SK-N-DZ (cell line): ENCODE measurements at regions not wholly inside any gene's neighbourhood (a gene's known extent, or its start where the extent isn't known, plus 50 kb on each side); places are given as distances from the start of the nearest gene placed in this dataset.
"Not testable (repeated sequence)": the region's sequence is repeated elsewhere in the genome, so short reads cannot be mapped to it uniquely, and the experiment has no call there.

ENCODE experiments used
- DNase-seq: peaks from one replicate; pipeline ENCODE4 v3.0.0-alpha.2; 2015; ENCODE audit warnings: low spot score

- DNase-seq = not testable (repeated sequence)
Measured at GRCh38 chr2:18939740-18940139, 350.4 kb upstream of the NT5C1B start.

DNA sequence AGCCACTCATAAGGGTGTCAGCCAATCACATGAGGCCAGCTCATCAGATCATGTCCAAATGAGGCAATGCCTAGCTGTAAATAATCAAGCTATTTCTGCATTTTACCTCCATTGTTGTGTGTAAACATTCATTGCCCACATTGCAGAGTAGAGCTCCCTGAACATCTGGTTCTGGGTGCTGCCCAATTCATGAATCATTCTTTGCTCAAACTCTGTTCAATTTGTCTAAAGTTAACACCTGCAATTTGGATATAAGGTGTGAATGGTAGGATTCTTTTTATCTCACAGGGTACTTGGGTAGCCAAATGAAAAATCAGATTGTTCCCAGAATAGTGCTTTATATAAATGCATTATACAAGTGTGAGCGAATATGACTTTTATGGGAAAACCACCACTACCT lies 345.5 kb upstream of the NT5C1B start:
- no peak for DNase-seq

DNA sequence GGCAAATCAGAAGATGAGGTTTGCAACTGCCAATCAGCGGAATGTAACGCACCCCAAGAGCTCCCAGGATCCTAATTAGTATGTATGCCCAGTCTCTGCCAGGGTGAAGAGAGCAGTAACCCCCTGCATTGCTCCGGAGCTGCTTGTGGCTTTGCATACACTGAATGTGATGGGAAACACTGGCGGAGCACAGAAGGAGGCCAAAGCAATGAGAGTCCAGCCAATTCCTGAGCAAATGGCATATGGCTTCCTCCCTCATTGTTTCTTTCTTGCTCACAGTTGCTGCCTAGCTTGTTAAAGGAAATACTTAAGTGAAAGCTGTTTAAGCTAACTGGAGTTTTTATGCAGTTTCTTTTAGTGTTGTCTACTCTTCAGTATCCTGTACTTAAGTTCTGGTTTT lies 343.5 kb upstream of the NT5C1B start:
- DNase-seq = no peak

DNA sequence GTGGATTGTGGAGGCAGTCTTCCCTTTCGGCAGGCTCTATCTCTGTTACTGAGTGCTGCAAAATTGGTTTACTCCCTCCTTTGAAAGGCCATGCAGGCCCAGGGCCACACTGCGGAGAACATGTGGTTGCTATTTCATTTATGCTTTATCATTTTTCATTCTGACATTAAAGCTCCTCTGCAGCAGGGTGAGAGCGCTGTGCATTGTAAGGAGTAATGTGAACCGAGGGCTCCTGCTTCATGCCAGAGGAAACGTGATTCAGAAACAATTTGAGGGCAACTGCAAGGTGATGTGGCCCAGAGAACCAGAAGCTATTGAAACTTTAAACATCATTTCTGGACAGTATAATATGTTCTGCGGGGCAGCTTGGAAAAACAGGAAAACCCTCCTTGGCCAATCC lies 341.6 kb upstream of the NT5C1B start:
- DNase-seq = no peak

DNA sequence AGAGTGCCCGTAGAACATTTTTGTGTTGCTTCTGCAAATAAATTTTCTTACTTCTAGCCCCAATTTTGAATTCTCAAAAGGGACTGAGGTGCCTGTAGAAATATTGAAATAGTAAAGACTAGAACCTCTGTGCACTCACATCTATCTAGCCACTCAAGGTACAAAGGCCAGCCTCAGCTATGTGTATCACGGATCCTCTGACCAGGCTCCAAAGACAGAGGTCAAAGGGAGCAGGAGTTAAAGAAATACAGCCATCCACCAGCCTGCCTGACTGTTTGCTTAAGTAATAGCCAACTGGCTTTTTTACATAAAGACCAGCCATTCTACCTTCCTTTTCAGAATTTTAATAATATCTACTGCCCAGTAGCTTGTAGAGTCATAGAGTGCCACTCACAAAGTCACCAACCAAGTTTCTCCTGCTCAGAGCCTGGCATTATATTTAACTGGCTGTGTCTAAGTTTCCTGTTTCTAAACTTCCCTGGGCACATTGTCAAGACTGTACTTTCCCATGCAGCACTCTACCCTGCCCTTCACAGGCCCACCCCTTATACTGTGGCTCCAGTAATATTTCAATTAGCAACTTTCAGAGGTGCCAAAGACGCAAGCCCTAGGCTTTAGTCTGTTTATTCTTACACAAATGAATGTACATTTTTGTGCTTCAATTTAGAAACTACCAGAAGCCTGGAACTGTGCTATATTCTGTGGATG lies 338.3 kb upstream of the NT5C1B start:
- DNase-seq = no peak

GRCh38 chr2:18926631-18927524 lies 337.5 kb upstream of the NT5C1B start:
- no peak for DNase-seq

DNA sequence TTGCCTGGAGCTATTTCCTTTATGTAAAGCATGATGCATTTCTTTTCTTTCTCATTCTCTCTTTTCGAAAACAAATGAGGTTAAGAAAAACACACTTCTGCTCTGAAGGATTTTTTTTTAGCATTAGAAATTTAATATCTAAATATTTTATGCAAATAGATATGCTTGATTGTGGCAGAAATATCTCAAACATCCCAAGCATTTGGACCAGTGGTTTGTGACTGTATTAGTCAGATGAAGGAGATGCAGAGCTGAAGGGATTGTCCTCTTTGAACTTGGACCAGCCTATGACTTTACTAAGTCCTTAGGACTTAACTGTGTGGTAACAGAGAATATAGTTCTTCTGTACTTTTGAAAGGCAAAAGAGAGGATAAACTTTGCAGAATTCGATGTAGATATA lies 335.9 kb upstream of the NT5C1B start:
- no peak for DNase-seq

- no peak for DNase-seq
Measured at GRCh38 chr2:18924886-18925285, 335.5 kb upstream of the NT5C1B start.

DNA sequence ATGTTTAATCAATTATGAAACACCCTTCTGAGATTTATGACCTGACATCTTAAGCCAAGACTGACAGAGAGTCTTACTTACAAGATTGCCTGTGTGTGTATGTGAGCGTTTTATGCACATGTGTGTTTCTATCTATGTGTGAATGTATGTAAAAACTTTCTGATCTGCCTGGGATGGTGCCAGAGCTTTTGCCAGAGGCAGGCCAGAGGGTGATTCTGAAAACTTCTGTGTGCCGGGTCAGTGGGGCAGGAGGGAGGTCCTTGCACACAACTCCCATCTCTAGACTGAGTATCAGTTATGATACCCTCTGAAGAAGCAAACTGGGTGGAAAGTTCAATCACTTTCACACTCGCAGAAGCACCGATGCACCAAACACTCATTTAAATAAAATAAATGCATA lies 335.0 kb upstream of the NT5C1B start:
- DNase-seq = no peak

DNA sequence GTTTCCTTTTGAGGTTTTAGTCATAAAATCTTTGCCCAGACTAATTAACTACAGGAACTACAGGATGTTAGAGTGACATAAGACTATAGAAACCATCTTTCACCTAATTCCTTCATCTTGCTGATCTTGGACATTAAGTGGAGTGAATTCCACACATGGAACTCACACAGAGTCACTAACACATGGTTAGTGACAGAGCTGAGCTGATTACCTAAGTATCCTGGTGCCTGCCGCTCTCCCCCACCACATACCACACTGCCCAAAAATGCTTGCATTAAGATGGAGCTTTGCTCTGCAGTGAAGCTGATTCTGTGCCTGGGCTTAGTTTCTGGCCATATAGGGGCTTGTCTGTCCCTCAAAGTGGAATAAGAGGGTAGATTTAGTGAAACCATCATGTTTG lies 332.9 kb upstream of the NT5C1B start:
- no peak for DNase-seq

DNA sequence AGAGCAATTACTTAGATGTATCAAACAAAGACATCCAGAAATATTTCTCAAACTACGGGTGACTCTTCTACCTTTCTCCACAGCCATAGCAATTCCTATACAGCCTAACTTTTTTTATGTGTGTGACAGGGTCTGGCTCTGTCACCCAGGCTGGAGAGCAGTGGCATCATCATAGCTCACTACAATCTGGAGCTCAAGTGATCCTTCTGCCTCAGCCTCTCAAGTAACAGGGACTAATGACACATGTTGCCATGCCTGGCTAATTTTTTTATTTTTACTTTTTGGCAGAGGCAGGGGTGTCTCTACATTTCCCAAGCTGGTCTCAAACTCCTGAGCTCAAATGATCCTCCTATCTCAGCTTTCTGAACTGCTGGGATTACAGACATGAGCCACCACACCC lies 328.9 kb upstream of the NT5C1B start:
- DNase-seq = no peak

DNA sequence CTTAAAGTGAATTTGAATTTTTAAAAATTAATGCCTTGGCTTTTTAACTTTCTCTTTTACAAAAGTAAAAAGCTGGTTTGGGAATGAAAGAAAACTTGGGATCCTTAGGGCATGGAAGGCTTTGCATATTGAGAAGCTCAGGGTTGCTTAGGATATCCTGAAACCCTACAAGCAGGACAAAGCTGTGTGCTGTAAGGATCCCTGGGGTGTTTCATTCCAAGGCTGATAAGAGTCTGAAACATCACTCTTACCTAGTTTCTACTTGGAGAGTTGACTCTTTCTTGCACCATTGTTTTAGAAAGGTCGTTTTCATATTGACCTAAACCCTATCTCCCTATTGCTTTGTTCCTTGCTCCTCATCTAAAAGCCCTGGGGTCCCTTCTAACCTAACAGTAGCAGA lies 325.9 kb upstream of the NT5C1B start:
- no peak for DNase-seq

- DNase-seq = no peak
Measured at GRCh38 chr2:18913512-18913911, 324.1 kb upstream of the NT5C1B start.

GRCh38 chr2:18912225-18912888 lies 323.0 kb upstream of the NT5C1B start:
- DNase-seq = no peak

- DNase-seq = no peak
Measured at GRCh38 chr2:18911416-18911815, 322.0 kb upstream of the NT5C1B start.

GRCh38 chr2:18910843-18911242 lies 321.5 kb upstream of the NT5C1B start:
- DNase-seq = no peak

DNA sequence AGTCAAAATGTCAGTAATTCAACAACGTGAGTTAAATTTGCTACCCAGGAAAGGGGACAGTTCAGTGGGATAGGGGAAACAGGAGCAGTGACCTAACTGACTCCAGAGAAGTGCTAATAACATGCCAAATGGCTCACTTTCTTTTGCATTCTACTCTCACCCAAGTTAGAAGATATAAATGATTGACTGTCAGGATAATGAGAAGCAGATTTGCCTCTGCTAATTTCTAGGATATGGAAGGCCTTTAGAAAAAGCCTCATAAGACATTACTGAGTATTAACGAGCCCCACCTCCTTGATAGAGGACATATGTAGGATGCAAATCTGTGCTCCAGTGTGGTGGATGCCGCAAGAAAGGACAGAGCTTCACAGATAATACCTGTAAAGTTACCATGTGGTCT lies 318.6 kb upstream of the NT5C1B start:
- no peak for DNase-seq

DNA sequence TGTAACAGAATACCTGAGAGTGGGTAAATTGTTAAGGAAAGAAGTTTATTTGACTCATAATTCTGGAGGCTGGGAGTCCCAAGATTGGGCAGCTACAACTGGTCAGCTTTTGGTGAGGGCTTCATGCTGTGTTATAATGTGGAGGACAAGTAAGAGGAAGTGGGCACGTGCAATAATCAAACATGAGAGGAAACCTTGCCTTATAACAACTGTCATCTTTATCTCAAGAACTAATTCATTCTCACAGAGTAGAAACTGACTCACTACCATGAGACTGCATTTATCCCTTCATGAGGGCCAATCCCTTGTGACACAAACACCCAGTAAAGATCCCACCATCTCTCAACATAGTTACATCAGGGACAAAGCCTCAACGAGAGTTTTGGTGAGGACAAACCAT lies 318.1 kb upstream of the NT5C1B start:
- DNase-seq = no peak

DNA sequence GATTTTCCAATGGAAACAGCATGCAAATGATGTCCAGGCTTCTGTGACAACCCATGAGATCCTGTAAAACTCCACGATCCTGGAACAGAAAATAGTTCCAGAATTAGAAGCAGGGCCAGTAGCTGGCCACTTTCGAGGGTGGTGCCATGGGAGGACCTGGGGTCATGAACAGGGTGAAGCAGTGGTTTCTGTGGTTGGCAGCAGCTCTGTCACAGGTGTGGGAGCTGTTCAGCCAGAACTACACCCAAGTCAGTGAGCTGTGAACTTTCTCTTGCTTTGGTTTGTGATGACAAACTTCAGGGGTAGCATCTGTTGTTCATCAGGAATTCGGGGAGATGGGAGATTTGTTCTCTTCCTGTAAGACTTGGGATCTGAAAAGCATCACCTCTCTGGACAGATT lies 314.4 kb upstream of the NT5C1B start:
- DNase-seq = no peak

GRCh38 chr2:18901242-18901641 lies 311.9 kb upstream of the NT5C1B start:
- DNase-seq = no peak

DNA sequence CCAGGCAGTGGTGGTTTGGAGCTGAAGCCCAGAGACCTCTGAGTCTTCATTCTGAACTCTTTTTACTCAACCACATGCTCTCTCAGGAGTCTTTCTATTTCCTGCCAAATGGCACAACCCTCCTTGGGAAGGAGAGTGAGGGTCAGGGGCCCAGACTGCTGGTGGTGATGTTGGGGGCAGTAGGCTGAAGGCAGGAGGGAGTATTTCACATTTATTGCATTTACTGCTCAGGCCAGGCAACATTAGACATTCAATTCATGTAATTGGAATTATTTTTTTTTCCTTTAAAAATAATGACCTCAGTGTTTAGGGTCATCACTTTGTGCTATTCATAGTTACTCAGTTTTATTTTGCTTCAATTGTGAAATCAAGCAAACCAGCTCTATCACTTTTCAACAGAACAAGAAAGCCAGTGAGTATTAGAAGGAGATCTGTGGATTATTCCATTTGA lies 311.3 kb upstream of the NT5C1B start:
- DNase-seq = no peak

DNA sequence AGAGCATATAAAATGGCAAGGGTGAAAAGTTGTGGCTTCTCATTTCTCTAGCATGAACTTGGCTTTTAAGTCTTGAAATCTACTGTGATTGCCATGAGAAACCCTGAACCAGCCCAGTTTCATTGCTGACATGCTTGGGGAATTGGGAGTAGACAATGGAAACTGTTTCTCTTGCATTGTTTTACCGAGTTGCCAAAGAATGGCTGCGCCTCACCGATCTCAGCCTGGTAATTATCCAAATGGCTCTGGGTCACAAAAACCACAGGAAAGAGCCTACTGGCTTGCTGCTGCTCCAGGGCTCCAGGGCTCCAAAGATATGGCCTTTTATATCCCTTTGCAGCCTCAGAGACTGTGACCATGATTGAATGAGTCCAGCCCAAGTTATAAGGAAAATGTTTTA lies 310.4 kb upstream of the NT5C1B start:
- no peak for DNase-seq

DNA sequence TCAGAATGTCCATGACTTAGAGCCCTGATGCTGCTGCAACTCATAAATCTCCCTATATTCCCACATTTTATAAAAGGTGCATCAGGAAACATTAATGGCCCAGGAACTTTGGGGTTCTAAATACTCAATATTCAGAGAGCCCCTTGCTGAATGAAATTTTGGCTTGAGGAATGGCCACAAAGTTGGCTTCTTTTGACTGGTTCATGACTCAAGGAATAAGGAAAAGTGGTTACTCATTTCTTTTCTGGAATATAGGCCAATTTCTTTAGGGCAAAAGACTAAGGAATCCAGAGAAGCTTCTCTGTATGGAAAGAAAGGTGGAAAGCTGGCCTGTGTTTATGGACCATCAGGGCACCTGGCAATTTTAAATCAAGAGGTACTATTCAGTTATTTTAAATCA lies 308.9 kb upstream of the NT5C1B start:
- no peak for DNase-seq
